ENCODE measurements at regions not wholly inside any gene's neighbourhood (a gene's known extent, or its start where the extent isn't known, plus 50 kb on each side); places are given as distances from the start of the nearest gene placed in this dataset.

- H3K4me3 ChIP-seq (ENCODE audit: low read depth, low read length), result no peak overlapping the region
- DNase-seq (ENCODE audit: low read depth), result no peak
- no peak for TF ChIP-seq CTCF (IDR thresholded peaks at IDR 0.05; ENCODE audit: insufficient read depth, low read depth, low read length, missing control alignments)
These were observed 105.5 kb upstream of the TBX20 start for GRCh38 chr7:35359423-35359822.

- no peak for TF ChIP-seq CTCF (IDR thresholded peaks at IDR 0.05; ENCODE audit: insufficient read depth, low read depth, low read length, missing control alignments)
- no peak overlapping the region for H3K4me3 ChIP-seq (ENCODE audit: low read depth, low read length)
- no peak for DNase-seq (ENCODE audit: low read depth)
These were observed 102.6 kb upstream of the TBX20 start for GRCh38 chr7:35356495-35356894.

GRCh38 chr7:35355911-35356310 lies 102.0 kb upstream of the TBX20 start:
- H3K4me3 ChIP-seq (ENCODE audit: low read depth, low read length), result no peak overlapping the region
- no peak for TF ChIP-seq CTCF (IDR thresholded peaks at IDR 0.05; ENCODE audit: insufficient read depth, low read depth, low read length, missing control alignments)
- DNase-seq (ENCODE audit: low read depth), result no peak

GRCh38 chr7:35355199-35355598 lies 101.3 kb upstream of the TBX20 start:
- no peak for TF ChIP-seq CTCF (IDR thresholded peaks at IDR 0.05; ENCODE audit: insufficient read depth, low read depth, low read length, missing control alignments)
- DNase-seq (ENCODE audit: low read depth), result no peak
- no peak overlapping the region for H3K4me3 ChIP-seq (ENCODE audit: low read depth, low read length)

GRCh38 chr7:35353481-35353880 lies 99.6 kb upstream of the TBX20 start:
- DNase-seq (ENCODE audit: low read depth), result no peak
- no peak for TF ChIP-seq CTCF (IDR thresholded peaks at IDR 0.05; ENCODE audit: insufficient read depth, low read depth, low read length, missing control alignments)
- no peak overlapping the region for H3K4me3 ChIP-seq (ENCODE audit: low read depth, low read length)

GRCh38 chr7:35351466-35351865 lies 97.6 kb upstream of the TBX20 start:
- no peak for TF ChIP-seq CTCF (IDR thresholded peaks at IDR 0.05; ENCODE audit: insufficient read depth, low read depth, low read length, missing control alignments)
- DNase-seq (ENCODE audit: low read depth), result no peak

GRCh38 chr7:35348611-35349400 lies 94.9 kb upstream of the TBX20 start:
- TF ChIP-seq CTCF (IDR thresholded peaks at IDR 0.05; ENCODE audit: insufficient read depth, low read depth, low read length, missing control alignments), result no peak
- DNase-seq (ENCODE audit: low read depth), result no peak
- H3K4me3 ChIP-seq (ENCODE audit: low read depth, low read length), result no peak overlapping the region

More at GRCh38 chr7:35351466-35351865, 97.6 kb upstream of the TBX20 start:
- H3K4me3 ChIP-seq (ENCODE audit: low read depth, low read length), result no peak overlapping the region
